GM23338 (cell line): ENCODE measurements at regions not wholly inside any gene's neighbourhood (a gene's known extent, or its start where the extent isn't known, plus 50 kb on each side); places are given as distances from the start of the nearest gene placed in this dataset.
A peak's percentile ranks its signal among the peaks of the same experiment; 100 is the strongest.

Experiments
- ATAC-seq: fragments of 200-7000 bp; cut with Tn5 transposase; 3 replicates; pipeline ENCODE4 v1.9.1; 2020
- DNase-seq: peaks from one replicate; pipeline ENCODE4 v3.0.0-alpha.2; 2015; ENCODE audit warnings: low spot score
- H2AFZ ChIP-seq: fragments of 200-600 bp; sonication (generic); 2 replicates; pipeline ENCODE4 v1.8.0; 2016; ENCODE audit warnings: antibody characterized with exemption, mild to moderate bottlenecking, moderate library complexity
- H3F3A ChIP-seq: fragments of 200-600 bp; sonication (generic); replicated peaks from 2 replicates; pipeline ENCODE4 v1.8.0; 2017; ENCODE audit warnings: antibody characterized with exemption, mixed run types, low read depth
- H3K27ac ChIP-seq: fragments of 200-600 bp; sonication (generic); 2 replicates; pipeline ENCODE4 v1.6.1; 2016; ENCODE audit warnings: low read depth
- H3K27me3 ChIP-seq: fragments of 200-600 bp; sonication (generic); 2 replicates; pipeline ENCODE4 v1.8.0; 2016; ENCODE audit warnings: mild to moderate bottlenecking, mixed run types, moderate library complexity; ENCODE audit not compliant: insufficient read depth
- H3K36me3 ChIP-seq: fragments of 200-600 bp; sonication (generic); 2 replicates; pipeline ENCODE4 v1.8.0; 2016; ENCODE audit warnings: mild to moderate bottlenecking; ENCODE audit not compliant: insufficient read depth
- H3K4me1 ChIP-seq: fragments of 200-600 bp; sonication (generic); 2 replicates; pipeline ENCODE4 v1.8.0; 2016; ENCODE audit warnings: mild to moderate bottlenecking, moderate library complexity; ENCODE audit not compliant: insufficient read depth
- H3K4me2 ChIP-seq: fragments of 200-600 bp; sonication (generic); 2 replicates; pipeline ENCODE4 v1.7.1; 2017; ENCODE audit warnings: mixed run types
- H3K4me3 ChIP-seq: fragments of 200-600 bp; sonication (generic); 2 replicates; pipeline ENCODE4 v1.6.1; 2016; ENCODE audit warnings: mixed run types
- H3K79me2 ChIP-seq: fragments of 200-600 bp; sonication (generic); replicated peaks from 2 replicates; pipeline ENCODE4 v1.8.0; 2017; ENCODE audit warnings: mild to moderate bottlenecking; ENCODE audit not compliant: insufficient read depth
- H3K9me2 ChIP-seq: fragments of 200-600 bp; sonication (generic); 2 replicates; pipeline ENCODE4 v1.8.0; 2017; ENCODE audit not compliant: insufficient read depth
- H4K20me1 ChIP-seq: fragments of 200-600 bp; sonication (generic); replicated peaks from 2 replicates; pipeline ENCODE4 v1.8.0; 2017; ENCODE audit warnings: mild to moderate bottlenecking; ENCODE audit not compliant: insufficient read depth
- H3K27ac Mint-ChIP-seq: 2 replicates; pipeline ENCODE4 v1.8.0; 2020; ENCODE audit warnings: inconsistent platforms, mild to moderate bottlenecking, moderate library complexity, mixed read lengths
- H3K27me3 Mint-ChIP-seq: 3 replicates; pipeline ENCODE4 v1.8.0; 2022; ENCODE audit warnings: low read depth, mild to moderate bottlenecking, moderate library complexity, mixed read lengths, inconsistent platforms; ENCODE audit not compliant: insufficient read depth, poor library complexity
- H3K36me3 Mint-ChIP-seq: 3 replicates; pipeline ENCODE4 v1.8.0; 2021; ENCODE audit warnings: low read depth, mild to moderate bottlenecking, inconsistent platforms, moderate library complexity, mixed read lengths
- H3K4me1 Mint-ChIP-seq: 3 replicates; pipeline ENCODE4 v1.8.0; 2020; ENCODE audit warnings: mild to moderate bottlenecking, inconsistent platforms, mixed read lengths
- H3K4me3 Mint-ChIP-seq: 3 replicates; pipeline ENCODE4 v1.8.0; 2021; ENCODE audit warnings: moderate library complexity, mild to moderate bottlenecking, inconsistent platforms, mixed read lengths
- H3K9me3 Mint-ChIP-seq: 3 replicates; pipeline ENCODE4 v1.8.0; 2020; ENCODE audit warnings: moderate library complexity, mild to moderate bottlenecking, inconsistent platforms, mixed read lengths
- CREB1 ChIP-seq: fragments of 250-450 bp; sonication (Bioruptor Pico); IDR thresholded peaks from 2 replicates; pipeline ENCODE4 v1.5.0; 2020; ENCODE audit warnings: low read depth, mild to moderate bottlenecking, moderate library complexity
- ETS1 ChIP-seq: IDR thresholded peaks from 2 replicates; pipeline ENCODE4 v1.6.1; 2016; ENCODE audit warnings: antibody characterized with exemption
- EZH2phosphoT487 ChIP-seq: fragments of 200-600 bp; sonication (generic); IDR thresholded peaks from one replicate; pipeline ENCODE4 v1.8.1; 2018; ENCODE audit warnings: antibody characterized with exemption; ENCODE audit not compliant: unreplicated experiment
- JUNB ChIP-seq: IDR thresholded peaks from one replicate; pipeline ENCODE4 v1.6.1; 2016; ENCODE audit warnings: antibody characterized with exemption; ENCODE audit not compliant: unreplicated experiment
- NANOG ChIP-seq: IDR thresholded peaks from 2 replicates; pipeline ENCODE4 v1.6.1; 2016; ENCODE audit warnings: antibody characterized with exemption, borderline replicate concordance
- POLR2AphosphoS5 ChIP-seq: IDR thresholded peaks from 2 replicates; pipeline ENCODE4 v1.6.1; 2016; ENCODE audit warnings: antibody characterized with exemption, low read depth
- STAT1 ChIP-seq: IDR thresholded peaks from one replicate; pipeline ENCODE4 v1.6.1; 2016; ENCODE audit warnings: antibody characterized with exemption; ENCODE audit not compliant: unreplicated experiment
- ZNF114 ChIP-seq: fragments of 250-450 bp; sonication (Bioruptor Pico); IDR thresholded peaks from 2 replicates; pipeline ENCODE4 v1.5.0; 2020; ENCODE audit warnings: mild to moderate bottlenecking, moderate library complexity
- ZNF331 ChIP-seq: fragments of 250-450 bp; sonication (Bioruptor Pico); IDR thresholded peaks from 2 replicates; pipeline ENCODE4 v1.5.0; 2020; ENCODE audit warnings: low read depth, mild to moderate bottlenecking, moderate library complexity
- ZNF462 ChIP-seq: fragments of 250-450 bp; sonication (Bioruptor Pico); IDR thresholded peaks from 2 replicates; pipeline ENCODE4 v1.5.0; 2020; ENCODE audit warnings: mild to moderate bottlenecking, moderate library complexity
- TF ChIP-seq, protein P1 (sequence below), 2 experiments: fragments of 200-600 bp in 1 of 2; sonication (generic) in 1 of 2; conservative IDR thresholded peaks; 2 replicates each; pipeline versions ENCODE4 v1.5.1 to v1.6.1; 2016 to 2017; ENCODE audit warnings: antibody characterized with exemption in 2 of 2, low read depth in 2 of 2, mild to moderate bottlenecking in 2 of 2, moderate library complexity in 1 of 2
- TF ChIP-seq, protein P2 (sequence below): IDR thresholded peaks from one replicate; pipeline ENCODE4 v1.6.1; 2018; ENCODE audit warnings: antibody characterized with exemption; ENCODE audit not compliant: unreplicated experiment

GRCh38 chr2:129769185-129769991 is 210.1 kb upstream of the RAB6C start:
- TF ChIP-seq CREB1 (CRISPR knock-in tag) (no peak), EZH2phosphoT487 (no peak), STAT1 (no peak), ZNF331 (CRISPR knock-in tag) (no peak), POLR2AphosphoS5 (no peak), NANOG (no peak), ZNF462 (no peak), ETS1 (no peak), ZNF114 (CRISPR knock-in tag) (no peak), JUNB (no peak)
- TF ChIP-seq, protein P1, sequence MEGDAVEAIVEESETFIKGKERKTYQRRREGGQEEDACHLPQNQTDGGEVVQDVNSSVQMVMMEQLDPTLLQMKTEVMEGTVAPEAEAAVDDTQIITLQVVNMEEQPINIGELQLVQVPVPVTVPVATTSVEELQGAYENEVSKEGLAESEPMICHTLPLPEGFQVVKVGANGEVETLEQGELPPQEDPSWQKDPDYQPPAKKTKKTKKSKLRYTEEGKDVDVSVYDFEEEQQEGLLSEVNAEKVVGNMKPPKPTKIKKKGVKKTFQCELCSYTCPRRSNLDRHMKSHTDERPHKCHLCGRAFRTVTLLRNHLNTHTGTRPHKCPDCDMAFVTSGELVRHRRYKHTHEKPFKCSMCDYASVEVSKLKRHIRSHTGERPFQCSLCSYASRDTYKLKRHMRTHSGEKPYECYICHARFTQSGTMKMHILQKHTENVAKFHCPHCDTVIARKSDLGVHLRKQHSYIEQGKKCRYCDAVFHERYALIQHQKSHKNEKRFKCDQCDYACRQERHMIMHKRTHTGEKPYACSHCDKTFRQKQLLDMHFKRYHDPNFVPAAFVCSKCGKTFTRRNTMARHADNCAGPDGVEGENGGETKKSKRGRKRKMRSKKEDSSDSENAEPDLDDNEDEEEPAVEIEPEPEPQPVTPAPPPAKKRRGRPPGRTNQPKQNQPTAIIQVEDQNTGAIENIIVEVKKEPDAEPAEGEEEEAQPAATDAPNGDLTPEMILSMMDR (conservative IDR thresholded peaks at IDR 0.05; ENCODE audit: low read depth in 2 of 2): no peak
- TF ChIP-seq, protein P2, sequence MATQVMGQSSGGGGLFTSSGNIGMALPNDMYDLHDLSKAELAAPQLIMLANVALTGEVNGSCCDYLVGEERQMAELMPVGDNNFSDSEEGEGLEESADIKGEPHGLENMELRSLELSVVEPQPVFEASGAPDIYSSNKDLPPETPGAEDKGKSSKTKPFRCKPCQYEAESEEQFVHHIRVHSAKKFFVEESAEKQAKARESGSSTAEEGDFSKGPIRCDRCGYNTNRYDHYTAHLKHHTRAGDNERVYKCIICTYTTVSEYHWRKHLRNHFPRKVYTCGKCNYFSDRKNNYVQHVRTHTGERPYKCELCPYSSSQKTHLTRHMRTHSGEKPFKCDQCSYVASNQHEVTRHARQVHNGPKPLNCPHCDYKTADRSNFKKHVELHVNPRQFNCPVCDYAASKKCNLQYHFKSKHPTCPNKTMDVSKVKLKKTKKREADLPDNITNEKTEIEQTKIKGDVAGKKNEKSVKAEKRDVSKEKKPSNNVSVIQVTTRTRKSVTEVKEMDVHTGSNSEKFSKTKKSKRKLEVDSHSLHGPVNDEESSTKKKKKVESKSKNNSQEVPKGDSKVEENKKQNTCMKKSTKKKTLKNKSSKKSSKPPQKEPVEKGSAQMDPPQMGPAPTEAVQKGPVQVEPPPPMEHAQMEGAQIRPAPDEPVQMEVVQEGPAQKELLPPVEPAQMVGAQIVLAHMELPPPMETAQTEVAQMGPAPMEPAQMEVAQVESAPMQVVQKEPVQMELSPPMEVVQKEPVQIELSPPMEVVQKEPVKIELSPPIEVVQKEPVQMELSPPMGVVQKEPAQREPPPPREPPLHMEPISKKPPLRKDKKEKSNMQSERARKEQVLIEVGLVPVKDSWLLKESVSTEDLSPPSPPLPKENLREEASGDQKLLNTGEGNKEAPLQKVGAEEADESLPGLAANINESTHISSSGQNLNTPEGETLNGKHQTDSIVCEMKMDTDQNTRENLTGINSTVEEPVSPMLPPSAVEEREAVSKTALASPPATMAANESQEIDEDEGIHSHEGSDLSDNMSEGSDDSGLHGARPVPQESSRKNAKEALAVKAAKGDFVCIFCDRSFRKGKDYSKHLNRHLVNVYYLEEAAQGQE: no peak
- H3K36me3 Mint-ChIP-seq: no peaks in the 10 kb centered on the region
- Histone ChIP-seq H3K4me2 (no peak overlapping the region), H3K36me3 (no peaks in the 10 kb centered on the region), H3K79me2 (no peaks in the 10 kb centered on the region), H3F3A (no peaks in the 10 kb centered on the region), H2AFZ (0 out of 2 replicates have a peak overlapping the region, but pooled peaks have one; percentile 52), H4K20me1 (no peaks in the 10 kb centered on the region), H3K9me2 (no peaks in the 10 kb centered on the region), H3K27ac (no peak overlapping the region), H3K4me1 (no peaks in the 10 kb centered on the region), H3K4me3 (no peak overlapping the region), H3K27me3 (no peaks in the 10 kb centered on the region)
- ATAC-seq (no peak), DNase-seq (no peak)
- H3K27ac Mint-ChIP-seq: no peak overlapping the region
- H3K4me3 Mint-ChIP-seq: no peak overlapping the region
- peaks cover 12% of the 10 kb centered on the region for H3K27me3 Mint-ChIP-seq
- H3K9me3 Mint-ChIP-seq: 0 out of 3 replicates have a peak, but pooled peaks cover 4% of the 10 kb centered on the region
- H3K4me1 Mint-ChIP-seq: no peaks in the 10 kb centered on the region
